Right lobe of liver (tissue), 4 donors: ENCODE measurements at regions not wholly inside any gene's neighbourhood (a gene's known extent, or its start where the extent isn't known, plus 50 kb on each side); places are given as distances from the start of the nearest gene placed in this dataset.

Experiments
- POLR2A ChIP-seq: fragments of 450-650 bp; IDR thresholded peaks from one replicate; pipeline ENCODE4 v1.6.1; 2017; ENCODE audit warnings: antibody characterized with exemption, mild to moderate bottlenecking
- TF ChIP-seq, protein P1 (sequence below), 4 donors: fragments of 200-600 bp in 3 of 4; fragments of 450-650 bp in 1 of 4; IDR thresholded peaks; one replicate each; pipeline versions ENCODE4 v1.5.1 to v1.8.0; 2016 to 2022; ENCODE audit warnings: antibody characterized with exemption in 4 of 4, mild to moderate bottlenecking in 2 of 4
- donor health status: DM: no; HTN: no; CAD: no.
- donor health status: DM: no; HTN: no; CAD: no.
- donor health status: DM: no; HTN: yes; CAD: no.

DNA sequence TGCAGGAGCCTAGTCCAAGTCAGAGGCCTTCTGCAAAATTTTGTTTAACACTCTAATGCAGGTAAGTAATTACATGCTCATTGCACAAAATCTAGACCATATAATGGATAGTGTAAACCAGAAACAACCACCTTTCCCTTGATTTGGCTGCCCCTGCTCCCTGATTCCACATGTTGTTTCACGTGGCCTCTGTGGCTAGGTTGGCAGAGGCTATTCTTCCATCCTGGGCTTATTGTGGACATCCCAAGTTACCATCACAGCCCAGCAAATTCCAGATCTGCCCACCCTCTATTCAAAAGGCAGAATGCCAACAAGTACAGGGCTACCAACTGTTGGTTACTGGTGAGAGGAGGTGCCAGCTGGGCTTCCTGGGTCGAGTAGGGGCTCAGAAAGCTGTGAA is 794.5 kb upstream of the GRM7 start:
- TF ChIP-seq, protein P1, sequence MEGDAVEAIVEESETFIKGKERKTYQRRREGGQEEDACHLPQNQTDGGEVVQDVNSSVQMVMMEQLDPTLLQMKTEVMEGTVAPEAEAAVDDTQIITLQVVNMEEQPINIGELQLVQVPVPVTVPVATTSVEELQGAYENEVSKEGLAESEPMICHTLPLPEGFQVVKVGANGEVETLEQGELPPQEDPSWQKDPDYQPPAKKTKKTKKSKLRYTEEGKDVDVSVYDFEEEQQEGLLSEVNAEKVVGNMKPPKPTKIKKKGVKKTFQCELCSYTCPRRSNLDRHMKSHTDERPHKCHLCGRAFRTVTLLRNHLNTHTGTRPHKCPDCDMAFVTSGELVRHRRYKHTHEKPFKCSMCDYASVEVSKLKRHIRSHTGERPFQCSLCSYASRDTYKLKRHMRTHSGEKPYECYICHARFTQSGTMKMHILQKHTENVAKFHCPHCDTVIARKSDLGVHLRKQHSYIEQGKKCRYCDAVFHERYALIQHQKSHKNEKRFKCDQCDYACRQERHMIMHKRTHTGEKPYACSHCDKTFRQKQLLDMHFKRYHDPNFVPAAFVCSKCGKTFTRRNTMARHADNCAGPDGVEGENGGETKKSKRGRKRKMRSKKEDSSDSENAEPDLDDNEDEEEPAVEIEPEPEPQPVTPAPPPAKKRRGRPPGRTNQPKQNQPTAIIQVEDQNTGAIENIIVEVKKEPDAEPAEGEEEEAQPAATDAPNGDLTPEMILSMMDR (IDR thresholded peaks at IDR 0.05), result no peak
- TF ChIP-seq POLR2A, result no peak
